ENCODE measurements at regions not wholly inside any gene's neighbourhood (a gene's known extent, or its start where the extent isn't known, plus 50 kb on each side); places are given as distances from the start of the nearest gene placed in this dataset.

- DNase-seq (no peak), ATAC-seq (no peak)
- no peak for TF ChIP-seq CTCF (IDR thresholded peaks at IDR 0.05)
- Histone ChIP-seq H3K4me3 (no peak overlapping the region), H3K9me3 (no peaks in the 10 kb centered on the region), H3K36me3 (ENCODE audit: low read depth) (no peaks in the 10 kb centered on the region), H3K4me1 (ENCODE audit: low read depth) (no peaks in the 10 kb centered on the region)
- intact Hi-C loops (cut with DNase I, micrococcal nuclease), result no loop called here
Observed at GRCh38 chr18:57223144-57223870, 76.4 kb downstream of the BOD1L2 start.

GRCh38 chr18:57230861-57231585 lies 84.1 kb downstream of the BOD1L2 start:
- Histone ChIP-seq H3K4me1 (ENCODE audit: low read depth) (no peaks in the 10 kb centered on the region), H3K4me3 (no peak overlapping the region), H3K36me3 (ENCODE audit: low read depth) (no peaks in the 10 kb centered on the region), H3K9me3 (no peaks in the 10 kb centered on the region)
- DNase-seq, result no peak
- ATAC-seq, result no peak
- intact Hi-C loops (cut with DNase I, micrococcal nuclease), result no loop called here
- TF ChIP-seq CTCF (IDR thresholded peaks at IDR 0.05), result no peak

GRCh38 chr18:57231864-57232263 lies 85.0 kb downstream of the BOD1L2 start:
- TF ChIP-seq CTCF (IDR thresholded peaks at IDR 0.05), result no peak
- Histone ChIP-seq H3K4me1 (ENCODE audit: low read depth) (no peaks in the 10 kb centered on the region), H3K36me3 (ENCODE audit: low read depth) (no peaks in the 10 kb centered on the region), H3K9me3 (no peaks in the 10 kb centered on the region), H3K4me3 (no peak overlapping the region)
- DNase-seq, result no peak
- ATAC-seq, result no peak
- intact Hi-C loops (cut with DNase I, micrococcal nuclease), result no loop called here

- H3K36me3 ChIP-seq (ENCODE audit: low read depth), result no peaks in the 10 kb centered on the region
- no peak for TF ChIP-seq CTCF (IDR thresholded peaks at IDR 0.05)
Observed at GRCh38 chr18:57234346-57234745, 87.5 kb downstream of the BOD1L2 start.

GRCh38 chr18:57241869-57242268 lies 95.0 kb downstream of the BOD1L2 start:
- H3K36me3 ChIP-seq (ENCODE audit: low read depth), result no peaks in the 10 kb centered on the region
- H3K4me1 ChIP-seq (ENCODE audit: low read depth), result no peaks in the 10 kb centered on the region
- no peaks in the 10 kb centered on the region for H3K9me3 ChIP-seq
- intact Hi-C loops (cut with DNase I, micrococcal nuclease), result no loop called here
- no peak for TF ChIP-seq CTCF (IDR thresholded peaks at IDR 0.05)
- no peak for DNase-seq
- ATAC-seq, result no peak
- H3K4me3 ChIP-seq, result no peak overlapping the region

More at GRCh38 chr18:57234346-57234745, 87.5 kb downstream of the BOD1L2 start:
- ATAC-seq (no peak), DNase-seq (no peak)
- Histone ChIP-seq H3K4me1 (ENCODE audit: low read depth) (no peaks in the 10 kb centered on the region), H3K9me3 (no peaks in the 10 kb centered on the region), H3K4me3 (no peak overlapping the region)
- intact Hi-C loops (cut with DNase I, micrococcal nuclease), result no loop called here
